NCI-H526 treated with DMSO at 0.1 percent for 48 hours (cell line): ENCODE measurements at regions not wholly inside any gene's neighbourhood (a gene's known extent, or its start where the extent isn't known, plus 50 kb on each side); places are given as distances from the start of the nearest gene placed in this dataset.

ENCODE experiments used
- DNase-seq: peaks from one replicate; lab custom pipeline; 2025; lab: John Stamatoyannopoulos, UW

GRCh38 chr13:21960108-21960507, 289.2 kb downstream of the FGF9 start:
- DNase-seq: no peak

- no peak for DNase-seq
Measured at GRCh38 chr13:21964686-21965085, 293.8 kb downstream of the FGF9 start.

- no peak for DNase-seq
Measured at GRCh38 chr13:21965095-21965494, 294.2 kb downstream of the FGF9 start.

- DNase-seq: no peak
Measured at GRCh38 chr13:21966014-21966413, 295.1 kb downstream of the FGF9 start.

- no peak for DNase-seq
Measured at GRCh38 chr13:21967871-21968270, 297.0 kb downstream of the FGF9 start.

GRCh38 chr13:21970172-21970571, 299.3 kb downstream of the FGF9 start:
- no peak for DNase-seq

- DNase-seq: no peak
Measured at GRCh38 chr13:21970918-21971317, 300.0 kb downstream of the FGF9 start.

GRCh38 chr13:21971662-21972621, 301.1 kb downstream of the FGF9 start:
- DNase-seq: no peak

- no peak for DNase-seq
Measured at GRCh38 chr13:21973437-21974125, 302.7 kb downstream of the FGF9 start.

- no peak for DNase-seq
Measured at GRCh38 chr13:21974741-21975140, 303.9 kb downstream of the FGF9 start.

- DNase-seq: no peak
Measured at GRCh38 chr13:21976159-21976558, 305.3 kb downstream of the FGF9 start.

GRCh38 chr13:21979161-21979806, 308.4 kb downstream of the FGF9 start:
- DNase-seq: no peak

GRCh38 chr13:21980049-21980448, 309.2 kb downstream of the FGF9 start:
- DNase-seq: no peak

- DNase-seq: no peak
Measured at GRCh38 chr13:21984156-21984555, 313.3 kb downstream of the FGF9 start.

GRCh38 chr13:21986602-21987001, 315.7 kb downstream of the FGF9 start:
- DNase-seq: no peak

GRCh38 chr13:21987793-21988192, 316.9 kb downstream of the FGF9 start:
- no peak for DNase-seq

GRCh38 chr13:21988624-21989023, 317.8 kb downstream of the FGF9 start:
- DNase-seq: no peak

- DNase-seq: no peak
Measured at GRCh38 chr13:21996049-21996448, 325.2 kb downstream of the FGF9 start.

- no peak for DNase-seq
Measured at GRCh38 chr13:21997726-21998125, 326.9 kb downstream of the FGF9 start.

- no peak for DNase-seq
Measured at GRCh38 chr13:21998279-21998990, 327.6 kb downstream of the FGF9 start.

- no peak for DNase-seq
Measured at GRCh38 chr13:21999666-22000065, 328.8 kb downstream of the FGF9 start.

GRCh38 chr13:22000191-22000590, 329.3 kb downstream of the FGF9 start:
- no peak for DNase-seq
